IPS-NIHi7 (cell line): ENCODE measurements at regions not wholly inside any gene's neighbourhood (a gene's known extent, or its start where the extent isn't known, plus 50 kb on each side); places are given as distances from the start of the nearest gene placed in this dataset.

Experiments
- DNase-seq: peaks from one replicate; pipeline ENCODE4 v3.0.0; 2012; ENCODE audit warnings: mixed read lengths; ENCODE audit errors: extremely low spot score

GRCh38 chr2:171225302-171225980, 64.7 kb upstream of the TLK1 start:
- no peak for DNase-seq

- DNase-seq = peak; percentile 47
These were observed 56.6 kb upstream of the TLK1 start for GRCh38 chr2:171217330-171217729.

GRCh38 chr2:171216631-171217030, 55.9 kb upstream of the TLK1 start:
- DNase-seq = no peak

GRCh38 chr2:171214093-171214492, 53.4 kb upstream of the TLK1 start:
- no peak for DNase-seq

- DNase-seq = no peak
These were observed 50.3 kb upstream of the TLK1 start for GRCh38 chr2:171210864-171211431.
